Kidney (tissue), 13 donors: ENCODE measurements at regions not wholly inside any gene's neighbourhood (a gene's known extent, or its start where the extent isn't known, plus 50 kb on each side); places are given as distances from the start of the nearest gene placed in this dataset.

Source experiments
- DNase-seq, 5 donors: peaks; one replicate each; pipeline ENCODE4 v3.0.0-alpha.2; 2013 to 2020
- FAIRE-seq: peaks from 2 replicates; lab custom pipeline; 2012; peaks lifted over from hg19 to GRCh38; lab: Jason Lieb, UNC
- H3K27ac ChIP-seq, 2 donors: one replicate each; pipeline ENCODE4 v1.7.0; 2013; ENCODE audit warnings: low read depth in 2 of 2, low read length in 2 of 2, inconsistent platforms in 1 of 2
- H3K27me3 ChIP-seq: one replicate; pipeline ENCODE4 v1.7.1; 2013; ENCODE audit warnings: low read length, inconsistent platforms; ENCODE audit not compliant: control insufficient read depth, insufficient read depth
- H3K36me3 ChIP-seq, 3 donors: one replicate each; pipeline versions ENCODE4 v1.7.0 to v1.7.1; 2013; ENCODE audit warnings: low read length in 3 of 3, control low read depth in 1 of 3, inconsistent platforms in 1 of 3; ENCODE audit not compliant: insufficient read depth in 3 of 3, control insufficient read depth in 2 of 3
- H3K4me1 ChIP-seq, 3 donors: one replicate each; pipeline versions ENCODE4 v1.7.0 to v1.7.1; 2013; ENCODE audit warnings: low read length in 3 of 3, inconsistent platforms in 1 of 3, low read depth in 1 of 3; ENCODE audit not compliant: control insufficient read depth in 2 of 3, insufficient read depth in 2 of 3
- H3K4me3 ChIP-seq, 3 donors: one replicate each; pipeline versions ENCODE4 v1.7.0 to v1.8.1; 2013; ENCODE audit warnings: low read length in 3 of 3, control low read depth in 1 of 3, inconsistent platforms in 1 of 3
- H3K9ac ChIP-seq, 3 donors: one replicate each; pipeline versions ENCODE4 v1.7.0 to v1.7.1; 2013; ENCODE audit warnings: low read length in 3 of 3, control low read depth in 1 of 3, inconsistent platforms in 1 of 3
- H3K9me3 ChIP-seq, 3 donors: one replicate each; pipeline versions ENCODE4 v1.7.0 to v1.7.1; 2013; ENCODE audit warnings: low read length in 3 of 3, control low read depth in 1 of 3, inconsistent platforms in 1 of 3; ENCODE audit not compliant: control insufficient read depth in 2 of 3, insufficient read depth in 1 of 3
- intact Hi-C: fragments of 100-400 bp; cut with DNase I; formaldehyde crosslinking; loops from one replicate; pipeline ENCODE4 v1.11.1; 2022
- TF ChIP-seq, protein P1 (sequence below): IDR thresholded peaks from 3 replicates; pipeline ENCODE4 v1.5.1; 2012; ENCODE audit warnings: mild to moderate bottlenecking, moderate library complexity, borderline replicate concordance; ENCODE audit not compliant: insufficient read depth; ENCODE audit errors: extremely low read depth
- donor health status: control.
- donor health status: control.
- donor health status: control.
- donor health status: control.
- donor health status: control.
- donor health status: DM: yes; HTN: yes; CAD: no.
- donor health status: Normal renal cell carcinoma (clear cell type).

- Histone ChIP-seq H3K4me1 (peaks cover 0 to 30% (median 3%) of the 10 kb centered on the region in 3 donors), H3K36me3 (no peaks in the 10 kb centered on the region), H3K27me3 (no peaks in the 10 kb centered on the region), H3K4me3 (no peak overlapping the region), H3K9ac (no peak overlapping the region), H3K27ac (no peak overlapping the region), H3K9me3 (no peaks in the 10 kb centered on the region)
- intact Hi-C loops, result no loop called here
- DNase-seq (peak in 1 of 5 donors; percentile 57), FAIRE-seq (no peak)
- TF ChIP-seq, protein P1, sequence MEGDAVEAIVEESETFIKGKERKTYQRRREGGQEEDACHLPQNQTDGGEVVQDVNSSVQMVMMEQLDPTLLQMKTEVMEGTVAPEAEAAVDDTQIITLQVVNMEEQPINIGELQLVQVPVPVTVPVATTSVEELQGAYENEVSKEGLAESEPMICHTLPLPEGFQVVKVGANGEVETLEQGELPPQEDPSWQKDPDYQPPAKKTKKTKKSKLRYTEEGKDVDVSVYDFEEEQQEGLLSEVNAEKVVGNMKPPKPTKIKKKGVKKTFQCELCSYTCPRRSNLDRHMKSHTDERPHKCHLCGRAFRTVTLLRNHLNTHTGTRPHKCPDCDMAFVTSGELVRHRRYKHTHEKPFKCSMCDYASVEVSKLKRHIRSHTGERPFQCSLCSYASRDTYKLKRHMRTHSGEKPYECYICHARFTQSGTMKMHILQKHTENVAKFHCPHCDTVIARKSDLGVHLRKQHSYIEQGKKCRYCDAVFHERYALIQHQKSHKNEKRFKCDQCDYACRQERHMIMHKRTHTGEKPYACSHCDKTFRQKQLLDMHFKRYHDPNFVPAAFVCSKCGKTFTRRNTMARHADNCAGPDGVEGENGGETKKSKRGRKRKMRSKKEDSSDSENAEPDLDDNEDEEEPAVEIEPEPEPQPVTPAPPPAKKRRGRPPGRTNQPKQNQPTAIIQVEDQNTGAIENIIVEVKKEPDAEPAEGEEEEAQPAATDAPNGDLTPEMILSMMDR, result no peak
Observed at GRCh38 chr2:128372621-128373341, 54.1 kb upstream of the HS6ST1 start.

- no peak overlapping the region for H3K27ac ChIP-seq
- H3K36me3 ChIP-seq, result no peaks in the 10 kb centered on the region
- FAIRE-seq (no peak), DNase-seq (no peak)
- no peak overlapping the region for H3K4me3 ChIP-seq
- intact Hi-C loops, result no loop called here
- H3K9me3 ChIP-seq, result no peaks in the 10 kb centered on the region
- H3K4me1 ChIP-seq, result peaks cover 0 to 34% (median 3%) of the 10 kb centered on the region in 3 donors
- H3K9ac ChIP-seq, result no peak overlapping the region
- TF ChIP-seq, protein P1, result no peak
- H3K27me3 ChIP-seq, result no peaks in the 10 kb centered on the region
Observed at GRCh38 chr2:128373451-128374000, 54.9 kb upstream of the HS6ST1 start.

DNA sequence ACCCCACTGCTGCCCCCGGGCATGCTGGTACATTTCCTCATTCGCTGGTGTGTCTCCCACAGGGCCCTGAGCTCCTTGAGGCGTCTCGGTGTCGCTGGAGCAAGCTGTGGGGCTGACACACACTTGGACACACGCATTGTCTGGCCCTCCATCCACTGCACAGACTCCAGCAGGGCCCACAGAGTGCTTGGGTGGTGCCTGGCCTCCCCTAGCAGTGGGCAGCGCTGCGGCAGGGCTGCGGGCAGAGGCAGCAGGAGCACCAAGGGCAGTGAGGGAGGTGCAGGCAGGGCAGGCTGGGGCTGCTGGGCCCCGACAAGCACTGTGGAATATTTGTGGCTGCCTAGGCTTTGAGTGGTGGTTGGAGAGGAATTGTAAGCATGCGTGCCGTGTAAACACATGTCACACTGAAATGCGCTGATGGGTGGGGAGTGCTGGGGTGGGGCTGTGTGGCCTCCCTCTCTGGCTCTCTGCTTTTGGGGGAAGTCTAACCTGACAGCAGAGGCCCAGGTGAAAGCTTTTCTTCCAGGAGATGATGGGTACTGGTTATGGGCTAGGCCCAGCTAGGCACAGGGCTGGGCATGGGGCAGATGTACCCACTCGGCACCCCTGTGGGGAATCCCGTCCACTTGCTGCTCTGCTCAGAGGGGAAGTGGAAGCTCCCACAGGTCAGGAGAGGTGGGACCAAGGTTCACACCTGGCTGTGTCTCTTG is 55.5 kb upstream of the HS6ST1 start:
- H3K9ac ChIP-seq, result no peak overlapping the region
- no peaks in the 10 kb centered on the region for H3K27me3 ChIP-seq
- DNase-seq, result peak in 1 of 5 donors; percentile 68
- TF ChIP-seq, protein P1, result no peak
- no peak for FAIRE-seq
- no peaks in the 10 kb centered on the region for H3K9me3 ChIP-seq
- intact Hi-C loops, result no loop called here
- no peak overlapping the region for H3K27ac ChIP-seq
- H3K36me3 ChIP-seq, result no peaks in the 10 kb centered on the region
- H3K4me3 ChIP-seq, result no peak overlapping the region
- peaks cover 0 to 34% (median 0%) of the 10 kb centered on the region in 3 donors for H3K4me1 ChIP-seq
